A549 (cell line): ENCODE measurements at regions not wholly inside any gene's neighbourhood (a gene's known extent, or its start where the extent isn't known, plus 50 kb on each side); places are given as distances from the start of the nearest gene placed in this dataset.

Experiments
- CBX8 ChIP-seq: fragments of 200-600 bp; sonication (generic); IDR thresholded peaks from 2 replicates; pipeline ENCODE4 v1.6.1; 2016
- CTCF ChIP-seq: fragments of >200 bp; sonication (Bioruptor Twin); formaldehyde crosslinking; IDR thresholded peaks from 3 replicates; pipeline ENCODE4 v1.5.1; 2016
- E2F6 ChIP-seq: IDR thresholded peaks from 2 replicates; pipeline ENCODE4 v1.6.1; 2012; ENCODE audit warnings: low read depth, borderline replicate concordance
- ELK1 ChIP-seq: fragments of 150-350 bp; IDR thresholded peaks from 2 replicates; pipeline ENCODE4 v1.6.1; 2014; ENCODE audit warnings: low read depth, mild to moderate bottlenecking, low read length
- EP300 ChIP-seq, 2 experiments: fragments of >200 bp; sonication (Bioruptor Twin); formaldehyde crosslinking; IDR thresholded peaks; 2 replicates in 1 of 2; 3 replicates in 1 of 2; pipeline ENCODE4 v1.6.1; 2016 to 2017
- HOXA7 ChIP-seq: fragments of 250-450 bp; sonication (Bioruptor Pico); IDR thresholded peaks from 2 replicates; pipeline ENCODE4 v1.5.0; 2020; ENCODE audit warnings: mild to moderate bottlenecking, moderate library complexity
- MAX ChIP-seq: IDR thresholded peaks from 2 replicates; pipeline ENCODE4 v1.6.1; 2012
- RAD21 ChIP-seq, 2 experiments: fragments of >200 bp in 1 of 2; sonication (Bioruptor Twin) in 1 of 2; formaldehyde crosslinking in 1 of 2; IDR thresholded peaks in 1 of 2; conservative IDR thresholded peaks in 1 of 2; 2 replicates in 1 of 2; 3 replicates in 1 of 2; pipeline ENCODE4 v1.6.1; 2012 to 2018; ENCODE audit warnings: inconsistent platforms in 1 of 2
- RCOR1 ChIP-seq: fragments of 150-350 bp; IDR thresholded peaks from 2 replicates; pipeline ENCODE4 v1.6.1; 2014; ENCODE audit warnings: antibody characterized with exemption, low read length, low read depth
- RFX5 ChIP-seq: fragments of 450-650 bp; IDR thresholded peaks from 2 replicates; pipeline ENCODE4 v1.7.1; 2014; ENCODE audit warnings: antibody characterized with exemption, mild to moderate bottlenecking, moderate library complexity
- TP53 ChIP-seq: fragments of 250-450 bp; sonication (Bioruptor Pico); IDR thresholded peaks from 2 replicates; pipeline ENCODE4 v1.5.0; 2021; ENCODE audit warnings: mild to moderate bottlenecking, moderate library complexity

GRCh38 chr12:43148691-43149090 is 403.3 kb downstream of the ADAMTS20 start:
- no peak for TF ChIP-seq CTCF
- TF ChIP-seq HOXA7 = no peak
- TF ChIP-seq ELK1 = no peak
- no peak for TF ChIP-seq RAD21 (conservative IDR thresholded peaks at IDR 0.05 in 1 of 2, IDR thresholded peaks at IDR 0.05 in 1 of 2)
- TF ChIP-seq TP53 (CRISPR knock-in tag) = no peak
- no peak for TF ChIP-seq E2F6
- TF ChIP-seq MAX = no peak
- TF ChIP-seq RFX5 = no peak
- no peak for TF ChIP-seq CBX8
- no peak for TF ChIP-seq RCOR1
- TF ChIP-seq EP300 (IDR thresholded peaks at IDR 0.05) = no peak
